ENCODE measurements at regions not wholly inside any gene's neighbourhood (a gene's known extent, or its start where the extent isn't known, plus 50 kb on each side); places are given as distances from the start of the nearest gene placed in this dataset. TPM values are rescaled to one million over a fixed set of nuclear protein-coding genes. Genes with fewer than 3 reads are reported as not detected.

Small RNAs in the stretch of these regions (small RNA-seq; reads per million reads assigned to genes)
- not detected for gene RN7SL356P

All from GM12878 (cell line).